A673 (cell line): ENCODE measurements at regions not wholly inside any gene's neighbourhood (a gene's known extent, or its start where the extent isn't known, plus 50 kb on each side); places are given as distances from the start of the nearest gene placed in this dataset.

Experiments
- BruUV-seq: library from RNA; stranded (reverse); fragments of 400-500 nt; replicated peaks from 2 replicates; lab custom pipeline; 2021; lab: Mats Ljungman, UMichigan
- CTCF ChIA-PET: fragments of 300-600 bp; sonication (Branson Sonifier 250); formaldehyde crosslinking; loops from one replicate; lab custom pipeline; 2022; ENCODE audit warnings: antibody characterized with exemption; lab: Charles Lee
- POLR2A ChIA-PET: fragments of 300-600 bp; sonication (Branson Sonifier 250); formaldehyde crosslinking; loops from one replicate; lab custom pipeline; 2022; ENCODE audit warnings: antibody characterized with exemption; ENCODE audit not compliant: low non-redundant PET; lab: Charles Lee
- DNase-seq: peaks from one replicate; pipeline ENCODE4 v3.0.0-alpha.2; 2015; ENCODE audit warnings: low spot score
- H3K27ac ChIP-seq: fragments of 200-600 bp; sonication (generic); 2 replicates; pipeline ENCODE4 v1.5.1; 2016; ENCODE audit warnings: mixed run types, low read depth, mild to moderate bottlenecking, mixed read lengths, antibody characterized with exemption, low read length; ENCODE audit not compliant: poor library complexity, severe bottlenecking
- H3K27me3 ChIP-seq: fragments of 200-600 bp; sonication (generic); replicated peaks from 2 replicates; pipeline ENCODE4 v1.6.1; 2017; ENCODE audit warnings: mixed run types, low read depth, mild to moderate bottlenecking, mixed read lengths, antibody characterized with exemption, low read length; ENCODE audit not compliant: insufficient read depth, poor library complexity
- H3K36me3 ChIP-seq: fragments of 200-600 bp; sonication (generic); 2 replicates; pipeline ENCODE4 v1.6.1; 2016; ENCODE audit warnings: mixed run types, mild to moderate bottlenecking, mixed read lengths, antibody characterized with exemption, low read length; ENCODE audit not compliant: insufficient read depth, poor library complexity, severe bottlenecking
- H3K4me1 ChIP-seq: fragments of 200-600 bp; sonication (generic); 2 replicates; pipeline ENCODE4 v1.6.1; 2017; ENCODE audit warnings: mixed run types, mild to moderate bottlenecking, mixed read lengths, antibody characterized with exemption, low read length; ENCODE audit not compliant: insufficient read depth, poor library complexity, severe bottlenecking
- H3K4me3 ChIP-seq: fragments of 200-600 bp; sonication (generic); 2 replicates; pipeline ENCODE4 v1.5.1; 2016; ENCODE audit warnings: low read depth, mixed run types, mild to moderate bottlenecking, mixed read lengths, low read length; ENCODE audit not compliant: poor library complexity, severe bottlenecking
- H3K9me3 ChIP-seq: fragments of 200-600 bp; sonication (generic); 2 replicates; pipeline ENCODE4 v1.6.1; 2016; ENCODE audit warnings: mixed run types, low read depth, mild to moderate bottlenecking, mixed read lengths, antibody characterized with exemption, low read length; ENCODE audit not compliant: poor library complexity, severe bottlenecking
- EZH2 ChIP-seq: fragments of 200-600 bp; sonication (generic); IDR thresholded peaks from 2 replicates; pipeline ENCODE4 v1.6.1; 2017; ENCODE audit warnings: borderline replicate concordance, low read depth, mild to moderate bottlenecking, mixed read lengths, antibody characterized with exemption, low read length; ENCODE audit not compliant: poor library complexity, severe bottlenecking
- intact Hi-C: fragments of 100-400 bp; cut with micrococcal nuclease; formaldehyde crosslinking; loops from one replicate; pipeline ENCODE4 v1.10.0; 2022; ENCODE audit not compliant: unreplicated experiment
- TF ChIP-seq, protein P1 (sequence below): fragments of 300-800, 200-600 bp; sonication (generic); conservative IDR thresholded peaks from 2 replicates; pipeline ENCODE4 v1.5.1; 2017; ENCODE audit warnings: low read depth, mild to moderate bottlenecking, antibody characterized with exemption, low read length, moderate library complexity, mixed read lengths

DNA sequence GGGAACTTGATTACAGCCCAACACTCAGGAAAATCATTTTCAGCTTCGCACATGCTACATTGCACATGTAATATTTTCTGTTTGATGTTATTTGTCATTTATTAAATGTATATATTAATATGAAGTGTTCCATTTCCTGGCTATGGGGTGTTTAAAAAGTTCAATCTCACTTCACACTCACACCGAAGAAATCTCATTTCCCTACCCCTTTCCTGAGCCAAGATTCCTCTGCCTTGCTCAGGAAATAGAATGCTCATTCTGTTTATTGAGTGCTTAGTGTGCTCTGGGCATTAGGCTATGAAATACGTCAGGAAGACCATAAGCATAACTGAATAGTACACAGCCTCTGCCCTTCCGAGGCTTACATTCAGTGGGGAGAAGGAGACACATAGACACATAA is 331.9 kb upstream of the TSHZ3 start:
- Histone ChIP-seq H3K36me3 (no peaks in the 10 kb centered on the region), H3K9me3 (no peaks in the 10 kb centered on the region), H3K4me1 (no peaks in the 10 kb centered on the region), H3K27me3 (no peaks in the 10 kb centered on the region), H3K27ac (no peak overlapping the region), H3K4me3 (no peak overlapping the region)
- ChIA-PET CTCF (no interaction called here), POLR2A (no interaction called here)
- BruUV-seq = no TSS peak
- TF ChIP-seq, protein P1, sequence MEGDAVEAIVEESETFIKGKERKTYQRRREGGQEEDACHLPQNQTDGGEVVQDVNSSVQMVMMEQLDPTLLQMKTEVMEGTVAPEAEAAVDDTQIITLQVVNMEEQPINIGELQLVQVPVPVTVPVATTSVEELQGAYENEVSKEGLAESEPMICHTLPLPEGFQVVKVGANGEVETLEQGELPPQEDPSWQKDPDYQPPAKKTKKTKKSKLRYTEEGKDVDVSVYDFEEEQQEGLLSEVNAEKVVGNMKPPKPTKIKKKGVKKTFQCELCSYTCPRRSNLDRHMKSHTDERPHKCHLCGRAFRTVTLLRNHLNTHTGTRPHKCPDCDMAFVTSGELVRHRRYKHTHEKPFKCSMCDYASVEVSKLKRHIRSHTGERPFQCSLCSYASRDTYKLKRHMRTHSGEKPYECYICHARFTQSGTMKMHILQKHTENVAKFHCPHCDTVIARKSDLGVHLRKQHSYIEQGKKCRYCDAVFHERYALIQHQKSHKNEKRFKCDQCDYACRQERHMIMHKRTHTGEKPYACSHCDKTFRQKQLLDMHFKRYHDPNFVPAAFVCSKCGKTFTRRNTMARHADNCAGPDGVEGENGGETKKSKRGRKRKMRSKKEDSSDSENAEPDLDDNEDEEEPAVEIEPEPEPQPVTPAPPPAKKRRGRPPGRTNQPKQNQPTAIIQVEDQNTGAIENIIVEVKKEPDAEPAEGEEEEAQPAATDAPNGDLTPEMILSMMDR = no peak
- no peak for TF ChIP-seq EZH2
- DNase-seq = no peak
- intact Hi-C loops = no loop called here

GRCh38 chr19:31693131-31693932 is 344.1 kb upstream of the TSHZ3 start:
- intact Hi-C loops = no loop called here
- H3K27ac ChIP-seq = no peak overlapping the region
- no peak for DNase-seq
- H3K27me3 ChIP-seq = no peaks in the 10 kb centered on the region
- POLR2A ChIA-PET = no interaction called here
- no peaks in the 10 kb centered on the region for H3K9me3 ChIP-seq
- BruUV-seq = no TSS peak
- no peak overlapping the region for H3K4me3 ChIP-seq
- no peak for TF ChIP-seq EZH2
- TF ChIP-seq, protein P1 = no peak
- no peaks in the 10 kb centered on the region for H3K36me3 ChIP-seq
- H3K4me1 ChIP-seq = no peaks in the 10 kb centered on the region
- CTCF ChIA-PET = no interaction called here

DNA sequence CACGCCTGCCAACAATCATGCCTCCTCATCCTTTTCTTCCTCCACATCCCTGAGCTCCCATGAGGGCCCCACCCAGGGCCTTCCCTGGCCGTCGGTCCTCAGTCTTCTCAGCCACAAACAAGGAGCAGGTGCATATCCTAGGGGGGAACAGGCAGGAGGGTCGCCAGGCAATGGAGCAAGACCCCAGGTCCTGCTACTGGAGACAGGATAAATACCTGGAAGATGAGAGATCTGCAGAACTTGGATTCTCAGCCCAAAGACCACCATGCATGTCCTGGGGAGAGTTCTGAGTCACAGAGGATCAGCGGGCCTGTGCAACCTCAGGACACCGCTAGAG is 344.7 kb upstream of the TSHZ3 start:
- no peak for DNase-seq
- H3K4me1 ChIP-seq = no peaks in the 10 kb centered on the region
- TF ChIP-seq EZH2 = no peak
- TF ChIP-seq, protein P1 = no peak
- no TSS peak for BruUV-seq
- intact Hi-C loops = no loop called here
- H3K27ac ChIP-seq = no peak overlapping the region
- no peaks in the 10 kb centered on the region for H3K9me3 ChIP-seq
- H3K36me3 ChIP-seq = no peaks in the 10 kb centered on the region
- no peak overlapping the region for H3K4me3 ChIP-seq
- no peaks in the 10 kb centered on the region for H3K27me3 ChIP-seq
- ChIA-PET POLR2A (no interaction called here), CTCF (no interaction called here)
